Nephron progenitor cell (in vitro differentiated cells): ENCODE measurements at regions not wholly inside any gene's neighbourhood (a gene's known extent, or its start where the extent isn't known, plus 50 kb on each side); places are given as distances from the start of the nearest gene placed in this dataset.
"Not testable (repeated sequence)": the region's sequence is repeated elsewhere in the genome, so short reads cannot be mapped to it uniquely, and the experiment has no call there.

Experiments used
- DNase-seq: peaks from one replicate; pipeline ENCODE4 v3.0.0; 2021
- H3K27ac Mint-ChIP-seq: 2 replicates; pipeline ENCODE4 v1.8.0; 2021; ENCODE audit warnings: mild to moderate bottlenecking, moderate library complexity, mixed read lengths
- H3K27me3 Mint-ChIP-seq: 2 replicates; pipeline ENCODE4 v1.8.0; 2021; ENCODE audit warnings: mild to moderate bottlenecking, low read depth, mixed read lengths; ENCODE audit not compliant: poor library complexity
- H3K36me3 Mint-ChIP-seq: 2 replicates; pipeline ENCODE4 v1.8.0; 2021; ENCODE audit warnings: low read depth, mixed read lengths
- H3K4me1 Mint-ChIP-seq: 2 replicates; pipeline ENCODE4 v1.8.0; 2021; ENCODE audit warnings: mixed read lengths
- H3K4me3 Mint-ChIP-seq: 2 replicates; pipeline ENCODE4 v1.8.0; 2021; ENCODE audit warnings: mild to moderate bottlenecking, moderate library complexity, mixed read lengths
- H3K9me3 Mint-ChIP-seq: 2 replicates; pipeline ENCODE4 v1.8.0; 2021; ENCODE audit warnings: mild to moderate bottlenecking, moderate library complexity, mixed read lengths
- CTCF ChIP-seq: fragments of 200-600 bp; sonication (generic); IDR thresholded peaks from 2 replicates; pipeline ENCODE4 v1.5.0; 2021; ENCODE audit warnings: antibody characterized with exemption

GRCh38 chr4:134722306-134722705 lies 520.7 kb upstream of the PABPC4L start:
- H3K27ac Mint-ChIP-seq, result no peak overlapping the region
- no peaks in the 10 kb centered on the region for H3K4me1 Mint-ChIP-seq
- H3K36me3 Mint-ChIP-seq, result no peaks in the 10 kb centered on the region
- H3K27me3 Mint-ChIP-seq, result no peaks in the 10 kb centered on the region
- no peak for TF ChIP-seq CTCF
- no peak for DNase-seq
- H3K4me3 Mint-ChIP-seq, result no peak overlapping the region
- H3K9me3 Mint-ChIP-seq, result no peaks in the 10 kb centered on the region

GRCh38 chr4:134720030-134720429 lies 518.4 kb upstream of the PABPC4L start:
- Mint-ChIP-seq H3K9me3 (no peaks in the 10 kb centered on the region), H3K4me3 (no peak overlapping the region), H3K27ac (no peak overlapping the region), H3K36me3 (no peaks in the 10 kb centered on the region), H3K4me1 (no peaks in the 10 kb centered on the region), H3K27me3 (peaks cover 3% of the 10 kb centered on the region)
- DNase-seq, result no peak
- no peak for TF ChIP-seq CTCF

DNA sequence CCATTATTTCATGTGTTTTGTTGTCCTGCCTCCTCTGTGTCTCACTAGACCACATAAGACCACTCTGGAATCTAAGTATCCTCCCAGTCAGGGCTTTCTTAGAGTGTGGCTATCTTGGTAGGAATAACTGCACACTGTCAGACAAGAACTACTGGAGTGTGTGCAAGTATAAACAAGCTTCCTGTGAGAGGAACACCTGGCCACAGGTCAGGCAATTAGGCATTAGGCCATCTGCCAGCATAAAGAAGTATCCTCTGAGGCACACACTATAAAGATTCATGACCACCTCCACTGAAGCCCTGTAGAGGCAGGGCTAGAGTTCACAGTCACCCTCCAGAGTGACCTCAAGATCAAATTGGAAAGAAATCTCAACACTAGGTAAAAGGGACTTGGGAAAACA lies 507.0 kb upstream of the PABPC4L start:
- no peaks in the 10 kb centered on the region for H3K36me3 Mint-ChIP-seq
- no peaks in the 10 kb centered on the region for H3K4me1 Mint-ChIP-seq
- H3K27ac Mint-ChIP-seq, result no peak overlapping the region
- no peak overlapping the region for H3K4me3 Mint-ChIP-seq
- H3K9me3 Mint-ChIP-seq, result no peaks in the 10 kb centered on the region
- no peak for DNase-seq
- no peak for TF ChIP-seq CTCF
- H3K27me3 Mint-ChIP-seq, result peaks cover 3% of the 10 kb centered on the region

GRCh38 chr4:134708026-134708425 lies 506.4 kb upstream of the PABPC4L start:
- DNase-seq, result no peak
- H3K4me1 Mint-ChIP-seq, result no peaks in the 10 kb centered on the region
- H3K4me3 Mint-ChIP-seq, result no peak overlapping the region
- no peaks in the 10 kb centered on the region for H3K36me3 Mint-ChIP-seq
- H3K9me3 Mint-ChIP-seq, result no peaks in the 10 kb centered on the region
- no peak overlapping the region for H3K27ac Mint-ChIP-seq
- TF ChIP-seq CTCF, result no peak
- H3K27me3 Mint-ChIP-seq, result peaks cover 3% of the 10 kb centered on the region

DNA sequence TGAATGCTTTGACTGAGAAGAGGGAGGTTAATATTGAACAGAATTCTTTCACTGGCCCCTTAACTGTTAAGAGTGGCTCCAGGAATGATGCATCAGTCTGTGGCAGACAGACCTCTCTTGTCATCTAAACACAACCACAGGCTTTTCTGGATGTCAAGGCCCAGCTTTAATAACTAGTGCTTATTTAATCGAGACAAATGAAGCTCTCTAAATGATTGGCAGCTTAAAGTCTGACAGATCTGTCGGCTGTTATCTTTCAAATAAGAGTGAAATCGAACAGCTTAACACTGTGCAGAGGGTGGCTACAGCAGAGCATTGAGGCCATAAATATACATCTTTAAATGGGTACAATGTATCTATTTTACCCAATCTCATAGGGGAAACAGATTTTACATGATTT lies 500.8 kb upstream of the PABPC4L start:
- peaks cover 3% of the 10 kb centered on the region for H3K27me3 Mint-ChIP-seq
- H3K4me1 Mint-ChIP-seq, result no peaks in the 10 kb centered on the region
- DNase-seq, result no peak
- H3K9me3 Mint-ChIP-seq, result peaks cover 14% of the 10 kb centered on the region
- TF ChIP-seq CTCF, result no peak
- no peak overlapping the region for H3K4me3 Mint-ChIP-seq
- H3K27ac Mint-ChIP-seq, result no peak overlapping the region
- peaks cover 5% of the 10 kb centered on the region for H3K36me3 Mint-ChIP-seq

GRCh38 chr4:134700251-134700650 lies 498.7 kb upstream of the PABPC4L start:
- Mint-ChIP-seq H3K36me3 (peaks cover 5% of the 10 kb centered on the region), H3K27me3 (no peaks in the 10 kb centered on the region), H3K9me3 (peaks cover 14% of the 10 kb centered on the region), H3K4me3 (no peak overlapping the region), H3K27ac (no peak overlapping the region), H3K4me1 (no peaks in the 10 kb centered on the region)
- DNase-seq, result no peak
- no peak for TF ChIP-seq CTCF

DNA sequence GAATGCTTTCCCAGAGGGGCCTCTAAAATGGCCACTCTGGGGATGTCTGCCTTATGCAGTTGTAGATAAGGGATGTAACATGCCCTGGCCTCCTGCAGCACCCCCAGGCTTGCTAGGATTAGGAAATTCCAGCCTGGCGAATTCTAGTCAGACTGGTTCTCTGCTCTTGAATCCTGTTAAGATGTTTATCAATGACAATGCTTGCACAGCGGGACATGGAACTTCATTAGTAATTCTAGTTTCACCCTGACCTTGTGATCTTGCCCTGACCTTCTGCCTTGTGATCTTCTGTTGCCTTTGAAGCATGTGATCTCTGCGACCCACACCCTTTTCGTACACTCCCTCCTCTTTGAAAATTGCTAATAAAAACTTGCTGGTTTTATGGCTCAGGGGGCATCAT lies 497.2 kb upstream of the PABPC4L start:
- H3K27ac Mint-ChIP-seq, H3K36me3 Mint-ChIP-seq, H3K27me3 Mint-ChIP-seq, H3K4me1 Mint-ChIP-seq, H3K4me3 Mint-ChIP-seq, DNase-seq: not testable (repeated sequence)
- H3K9me3 Mint-ChIP-seq, result peaks cover 14% of the 10 kb centered on the region
